BE2C (cell line): ENCODE measurements at regions not wholly inside any gene's neighbourhood (a gene's known extent, or its start where the extent isn't known, plus 50 kb on each side); places are given as distances from the start of the nearest gene placed in this dataset.

Source experiments
- DNase-seq: peaks from one replicate; pipeline ENCODE4 v3.0.0-alpha.2; 2020
- H3K27me3 ChIP-seq: fragments of 250-450 bp; sonication (Bioruptor Pico); 2 replicates; pipeline ENCODE4 v1.5.1; 2020; ENCODE audit warnings: mild to moderate bottlenecking
- H3K36me3 ChIP-seq: fragments of 250-450 bp; sonication (Bioruptor Pico); 2 replicates; pipeline ENCODE4 v1.5.1; 2020; ENCODE audit warnings: mild to moderate bottlenecking
- H3K4me1 ChIP-seq: fragments of 250-450 bp; sonication (Bioruptor Pico); 2 replicates; pipeline ENCODE4 v1.5.1; 2020
- H3K4me3 ChIP-seq: 2 replicates; pipeline ENCODE4 v1.5.1; 2011; ENCODE audit warnings: low read depth, low read length
- H3K9me3 ChIP-seq: fragments of 250-450 bp; sonication (Bioruptor Pico); 2 replicates; pipeline ENCODE4 v1.5.1; 2020
- CTCF ChIP-seq: IDR thresholded peaks from 2 replicates; pipeline ENCODE4 v1.5.1; 2012; ENCODE audit warnings: mild to moderate bottlenecking, low read depth, low read length

- Histone ChIP-seq H3K4me3 (no peak overlapping the region), H3K36me3 (no peaks in the 10 kb centered on the region), H3K9me3 (no peaks in the 10 kb centered on the region), H3K4me1 (no peaks in the 10 kb centered on the region), H3K27me3 (no peaks in the 10 kb centered on the region)
- TF ChIP-seq CTCF = no peak
- no peak for DNase-seq
These were observed 119.9 kb upstream of the ST6GAL2 start for GRCh38 chr2:107005853-107006252.

GRCh38 chr2:107006836-107007235 is 120.9 kb upstream of the ST6GAL2 start:
- DNase-seq = no peak
- TF ChIP-seq CTCF = no peak
- Histone ChIP-seq H3K36me3 (no peaks in the 10 kb centered on the region), H3K27me3 (no peaks in the 10 kb centered on the region), H3K4me1 (no peaks in the 10 kb centered on the region), H3K4me3 (no peak overlapping the region), H3K9me3 (no peaks in the 10 kb centered on the region)

- no peak overlapping the region for H3K4me3 ChIP-seq
- TF ChIP-seq CTCF = no peak
- no peak for DNase-seq
These were observed 122.0 kb upstream of the ST6GAL2 start for GRCh38 chr2:107007927-107008326.

GRCh38 chr2:107008843-107009242 is 122.9 kb upstream of the ST6GAL2 start:
- Histone ChIP-seq H3K27me3 (no peaks in the 10 kb centered on the region), H3K4me1 (no peaks in the 10 kb centered on the region), H3K4me3 (no peak overlapping the region), H3K9me3 (no peaks in the 10 kb centered on the region), H3K36me3 (no peaks in the 10 kb centered on the region)
- no peak for DNase-seq
- TF ChIP-seq CTCF = no peak

More at GRCh38 chr2:107007927-107008326, 122.0 kb upstream of the ST6GAL2 start:
- Histone ChIP-seq H3K36me3 (no peaks in the 10 kb centered on the region), H3K4me1 (no peaks in the 10 kb centered on the region), H3K27me3 (no peaks in the 10 kb centered on the region), H3K9me3 (no peaks in the 10 kb centered on the region)

GRCh38 chr2:107009275-107009674 is 123.3 kb upstream of the ST6GAL2 start:
- DNase-seq = no peak
- no peaks in the 10 kb centered on the region for H3K36me3 ChIP-seq
- H3K4me1 ChIP-seq = no peaks in the 10 kb centered on the region
- H3K27me3 ChIP-seq = no peaks in the 10 kb centered on the region
- no peak overlapping the region for H3K4me3 ChIP-seq
- H3K9me3 ChIP-seq = no peaks in the 10 kb centered on the region
- TF ChIP-seq CTCF = no peak

GRCh38 chr2:107012714-107013306 is 126.8 kb upstream of the ST6GAL2 start:
- H3K27me3 ChIP-seq = no peaks in the 10 kb centered on the region
- no peaks in the 10 kb centered on the region for H3K36me3 ChIP-seq
- DNase-seq = no peak
- H3K4me3 ChIP-seq = no peak overlapping the region
- TF ChIP-seq CTCF = no peak
- no peaks in the 10 kb centered on the region for H3K9me3 ChIP-seq
- no peaks in the 10 kb centered on the region for H3K4me1 ChIP-seq
